ENCODE measurements at regions not wholly inside any gene's neighbourhood (a gene's known extent, or its start where the extent isn't known, plus 50 kb on each side); places are given as distances from the start of the nearest gene placed in this dataset.
"Not testable (repeated sequence)": the region's sequence is repeated elsewhere in the genome, so short reads cannot be mapped to it uniquely, and the experiment has no call there.

DNA sequence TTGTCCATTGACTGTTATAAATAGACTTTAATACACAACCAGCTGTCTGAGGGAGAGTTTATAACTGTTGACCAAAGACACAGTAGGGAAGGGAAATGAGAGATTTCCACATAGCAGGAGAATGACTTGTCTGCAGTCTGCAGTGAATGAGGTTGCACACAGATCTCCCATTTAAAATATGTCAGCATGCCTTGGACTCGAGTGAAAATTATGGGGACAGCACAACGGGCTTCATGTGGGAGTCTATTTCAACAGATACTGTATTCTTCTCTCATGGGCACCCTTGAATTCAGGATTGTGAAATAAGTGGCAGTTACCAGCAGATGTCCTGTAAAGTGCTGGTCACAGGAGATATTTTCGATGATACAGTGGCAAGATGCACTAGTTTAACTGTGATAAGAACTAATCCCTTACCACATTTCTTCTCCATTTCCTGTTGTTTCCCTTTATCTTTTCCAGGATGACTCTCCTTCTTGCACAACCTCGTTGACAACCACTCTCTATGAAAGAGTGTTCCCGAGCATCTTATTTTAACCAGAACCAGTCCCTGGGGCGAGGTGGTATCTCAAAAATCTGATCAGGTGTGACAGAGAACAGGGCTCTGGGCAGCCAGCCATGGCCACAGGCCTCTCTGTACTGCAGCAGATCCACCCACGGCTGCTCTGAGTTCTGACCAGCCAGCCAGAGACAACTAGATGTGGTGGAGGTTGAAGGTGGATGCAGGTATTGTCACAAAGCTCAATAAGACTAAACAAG lies 51.5 kb upstream of the MAP3K1 start:
- no peak overlapping the region for H3K4me3 Mint-ChIP-seq
- no peaks in the 10 kb centered on the region for H3K9me3 Mint-ChIP-seq
- H3K27ac Mint-ChIP-seq, result no peak overlapping the region
- ATAC-seq (peak in 1 of 2 donors; percentile 73), DNase-seq (ENCODE audit: low spot score) (no peak)
- H3K36me3 Mint-ChIP-seq, result no peaks in the 10 kb centered on the region
- peaks cover 2 to 14% of the 10 kb centered on the region in 2 donors for H3K27me3 Mint-ChIP-seq
- H3K4me1 Mint-ChIP-seq (ENCODE audit: low read depth in 2 of 2), result no peaks in the 10 kb centered on the region

- Mint-ChIP-seq H3K27ac (no peak overlapping the region), H3K9me3 (no peaks in the 10 kb centered on the region), H3K4me1 (ENCODE audit: low read depth in 2 of 2) (no peaks in the 10 kb centered on the region), H3K27me3 (peaks cover 2 to 14% of the 10 kb centered on the region in 2 donors), H3K4me3 (no peak overlapping the region), H3K36me3 (no peaks in the 10 kb centered on the region)
- DNase-seq (ENCODE audit: low spot score) (no peak), ATAC-seq (no peak)
These were observed 52.2 kb upstream of the MAP3K1 start for GRCh38 chr5:56763182-56763581.

DNA sequence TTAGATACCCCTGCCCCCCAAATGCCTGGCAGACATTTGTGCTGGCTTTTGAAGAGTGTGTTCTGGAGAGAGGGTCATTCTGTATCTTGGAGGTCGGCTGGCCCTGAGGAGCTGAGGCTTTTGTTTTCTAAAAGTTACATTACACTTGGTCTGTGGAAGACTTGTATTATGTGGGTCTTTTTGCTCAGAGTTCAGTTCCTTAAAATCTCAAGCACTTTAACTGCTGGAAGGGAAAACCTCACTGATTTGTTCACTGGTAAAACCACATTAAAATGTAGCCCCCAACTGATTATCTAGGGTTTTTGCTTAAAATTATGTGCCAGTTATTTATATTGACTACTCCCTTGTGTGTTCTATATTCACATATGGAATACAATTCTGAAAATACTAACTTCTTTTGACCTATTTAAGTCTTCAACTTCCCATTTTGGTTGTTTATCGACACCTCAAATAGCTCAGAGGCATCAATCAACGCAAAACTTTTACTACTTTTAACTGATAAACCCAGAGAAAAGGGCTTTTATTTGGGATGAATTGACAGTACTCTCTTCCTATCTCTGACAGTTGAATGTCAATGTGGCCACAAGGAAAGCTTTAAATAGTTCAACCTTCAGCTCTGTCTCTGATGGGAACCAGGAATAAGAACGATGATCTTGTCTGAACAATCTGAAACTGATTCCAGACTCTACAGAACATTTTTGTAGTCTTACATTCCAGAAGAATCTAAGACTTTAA lies 54.0 kb upstream of the MAP3K1 start:
- Mint-ChIP-seq H3K27me3 (peaks cover 3 to 9% of the 10 kb centered on the region in 2 donors), H3K36me3 (no peaks in the 10 kb centered on the region), H3K27ac (peak overlapping the region in 1 of 2 donors; percentile 19)

GRCh38 chr5:56760723-56761122 lies 54.6 kb upstream of the MAP3K1 start:
- H3K27ac Mint-ChIP-seq, result no peak overlapping the region
- ATAC-seq, result no peak
- no peak for DNase-seq (ENCODE audit: low spot score)
- H3K36me3 Mint-ChIP-seq, result no peaks in the 10 kb centered on the region
- no peak overlapping the region for H3K4me3 Mint-ChIP-seq
- peaks cover 3 to 7% of the 10 kb centered on the region in 2 donors for H3K27me3 Mint-ChIP-seq
- H3K9me3 Mint-ChIP-seq, result no peaks in the 10 kb centered on the region
- no peaks in the 10 kb centered on the region for H3K4me1 Mint-ChIP-seq (ENCODE audit: low read depth in 2 of 2)

More for the DNA sequence above, 54.0 kb upstream of the MAP3K1 start:
- no peaks in the 10 kb centered on the region for H3K9me3 Mint-ChIP-seq
- no peak overlapping the region for H3K4me3 Mint-ChIP-seq
- no peaks in the 10 kb centered on the region for H3K4me1 Mint-ChIP-seq (ENCODE audit: low read depth in 2 of 2)
- no peak for DNase-seq (ENCODE audit: low spot score)
- no peak for ATAC-seq

- DNase-seq (ENCODE audit: low spot score) (no peak), ATAC-seq (no peak)
- Mint-ChIP-seq H3K4me3 (no peak overlapping the region), H3K27ac (no peak overlapping the region), H3K4me1 (ENCODE audit: low read depth in 2 of 2) (no peaks in the 10 kb centered on the region), H3K9me3 (no peaks in the 10 kb centered on the region), H3K27me3 (peaks cover 3 to 7% of the 10 kb centered on the region in 2 donors), H3K36me3 (no peaks in the 10 kb centered on the region)
These were observed 55.7 kb upstream of the MAP3K1 start for GRCh38 chr5:56759521-56760216.

GRCh38 chr5:56757077-56757476 lies 58.3 kb upstream of the MAP3K1 start:
- DNase-seq (ENCODE audit: low spot score) (no peak), ATAC-seq (peak in 1 of 2 donors; percentile 52)
- Mint-ChIP-seq H3K4me3 (no peak overlapping the region), H3K36me3 (no peaks in the 10 kb centered on the region), H3K9me3 (no peaks in the 10 kb centered on the region), H3K27ac (no peak overlapping the region), H3K4me1 (ENCODE audit: low read depth in 2 of 2) (no peaks in the 10 kb centered on the region), H3K27me3 (peaks cover 3 to 7% of the 10 kb centered on the region in 2 donors)

DNA sequence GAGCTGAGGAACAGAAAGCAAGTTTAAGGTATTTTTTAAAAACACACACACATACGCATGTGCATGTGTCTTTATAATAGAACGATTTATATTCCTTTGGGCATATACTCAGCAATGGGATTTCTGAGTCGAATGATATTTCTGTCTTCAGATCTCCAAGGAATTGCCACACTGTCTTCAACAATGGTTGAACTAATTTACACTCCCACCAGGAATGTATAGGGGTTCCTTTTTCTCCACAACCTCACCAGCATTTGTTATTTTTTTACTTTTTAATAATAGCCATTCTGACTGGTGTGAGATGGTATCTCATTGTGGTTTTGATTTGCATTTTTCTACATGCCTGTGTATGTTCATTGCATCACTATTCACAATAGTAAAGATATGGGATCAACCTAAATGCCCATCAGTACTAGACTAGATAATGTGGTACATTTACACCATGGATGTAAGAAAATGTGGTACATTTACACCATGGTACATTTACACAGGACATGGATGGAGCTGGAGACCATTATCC lies 60.3 kb upstream of the MAP3K1 start:
- peaks cover 3% of the 10 kb centered on the region for H3K9me3 Mint-ChIP-seq
- ATAC-seq (no peak), DNase-seq (ENCODE audit: low spot score) (no peak)
- no peaks in the 10 kb centered on the region for H3K36me3 Mint-ChIP-seq
- H3K4me3 Mint-ChIP-seq, result no peak overlapping the region
- H3K27ac Mint-ChIP-seq, result no peak overlapping the region
- H3K4me1 Mint-ChIP-seq (ENCODE audit: low read depth in 2 of 2), result no peaks in the 10 kb centered on the region
- peaks cover 0 to 3% of the 10 kb centered on the region in 2 donors for H3K27me3 Mint-ChIP-seq

DNA sequence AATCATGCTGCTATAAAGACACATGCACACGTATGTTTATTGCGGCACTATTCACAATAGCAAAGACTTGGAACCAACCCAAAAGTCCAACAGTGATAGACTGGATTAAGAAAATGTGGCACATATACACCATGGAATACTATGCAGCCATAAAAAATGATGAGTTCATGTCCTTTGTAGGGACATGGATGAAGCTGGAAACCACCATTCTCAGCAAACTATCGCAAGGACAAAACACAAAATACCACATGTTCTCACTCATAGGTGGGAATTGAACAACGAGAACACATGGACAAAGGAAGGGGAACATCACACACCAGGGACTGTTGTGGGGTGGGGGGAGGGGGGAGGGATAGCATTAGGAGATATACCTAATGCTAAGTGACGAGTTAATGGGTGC lies 61.8 kb upstream of the MAP3K1 start:
- H3K27ac Mint-ChIP-seq; H3K4me1 Mint-ChIP-seq (ENCODE audit: low read depth in 2 of 2); H3K4me3 Mint-ChIP-seq; H3K27me3 Mint-ChIP-seq; DNase-seq (ENCODE audit: low spot score); H3K36me3 Mint-ChIP-seq; ATAC-seq; H3K9me3 Mint-ChIP-seq: not testable (repeated sequence)

- no peak overlapping the region for H3K27ac Mint-ChIP-seq
These were observed 63.6 kb upstream of the MAP3K1 start for GRCh38 chr5:56751572-56752313.

DNA sequence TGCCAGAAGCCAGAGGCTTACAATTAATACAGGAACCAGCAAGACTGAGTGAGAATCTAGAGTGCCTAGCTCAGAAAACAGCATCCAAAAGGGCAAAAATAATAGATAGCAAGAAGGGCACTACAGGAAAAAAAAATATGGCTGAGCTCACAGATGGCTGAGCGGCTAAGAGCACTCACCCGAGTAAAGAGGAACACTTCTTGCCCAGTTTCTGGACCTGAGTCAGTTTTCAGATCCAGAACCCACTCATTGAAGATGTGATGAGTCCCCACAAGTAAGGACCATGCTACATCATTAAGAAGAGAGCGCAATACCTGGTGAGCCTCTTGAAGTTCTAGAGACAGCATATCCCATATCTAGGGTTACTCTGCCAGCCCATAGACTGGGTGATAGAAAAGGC lies 65.5 kb upstream of the MAP3K1 start:
- H3K4me3 Mint-ChIP-seq, result no peak overlapping the region
- DNase-seq (ENCODE audit: low spot score) (no peak), ATAC-seq (no peak)
- peaks cover 3% of the 10 kb centered on the region for H3K9me3 Mint-ChIP-seq
- peaks cover 0 to 5% of the 10 kb centered on the region in 2 donors for H3K27me3 Mint-ChIP-seq
- no peaks in the 10 kb centered on the region for H3K36me3 Mint-ChIP-seq
- no peak overlapping the region for H3K27ac Mint-ChIP-seq
- no peaks in the 10 kb centered on the region for H3K4me1 Mint-ChIP-seq (ENCODE audit: low read depth in 2 of 2)

More at GRCh38 chr5:56751572-56752313, 63.6 kb upstream of the MAP3K1 start:
- no peaks in the 10 kb centered on the region for H3K4me1 Mint-ChIP-seq (ENCODE audit: low read depth in 2 of 2)
- DNase-seq (ENCODE audit: low spot score) (no peak), ATAC-seq (no peak)
- H3K36me3 Mint-ChIP-seq, result no peaks in the 10 kb centered on the region
- H3K27me3 Mint-ChIP-seq, result peaks cover 0 to 5% of the 10 kb centered on the region in 2 donors
- H3K4me3 Mint-ChIP-seq, result no peak overlapping the region
- H3K9me3 Mint-ChIP-seq, result peaks cover 3% of the 10 kb centered on the region

DNA sequence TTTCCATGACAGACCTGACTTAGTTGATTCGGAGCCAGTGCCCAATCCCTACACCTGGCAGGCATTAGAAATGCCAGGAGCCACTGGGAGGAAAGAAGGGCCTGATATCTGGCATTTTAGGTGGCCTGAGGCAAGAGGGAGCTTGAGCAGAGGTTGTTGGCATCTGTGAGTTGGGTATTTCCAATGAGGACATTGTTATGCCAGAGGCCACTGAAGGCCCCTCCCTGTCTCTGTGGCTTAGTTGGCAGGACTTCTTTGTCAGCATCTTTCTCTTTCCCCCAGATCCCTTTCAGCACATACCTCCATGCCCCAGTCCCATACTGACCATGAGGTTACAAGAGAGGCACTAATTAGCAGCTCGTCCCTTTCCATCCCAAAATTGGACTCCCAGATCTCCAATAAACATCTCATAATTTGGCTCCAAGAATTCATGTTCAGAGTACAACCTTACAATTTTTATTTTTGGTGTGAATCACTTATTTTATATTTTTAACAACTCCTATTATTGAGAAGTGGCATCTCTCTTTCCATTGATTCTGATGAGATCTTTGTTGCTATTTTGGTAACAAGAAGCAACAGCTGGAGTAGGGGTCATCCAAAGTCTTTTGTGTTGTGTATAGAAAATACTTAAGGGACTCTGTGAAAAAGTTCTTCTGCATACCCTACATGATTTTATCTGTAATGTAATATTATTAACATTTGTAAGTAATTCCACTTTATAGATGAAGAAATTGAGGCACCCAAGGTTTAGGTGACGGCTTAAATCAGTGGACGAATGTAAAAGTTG lies 68.6 kb upstream of the MAP3K1 start:
- ATAC-seq, result no peak
- Mint-ChIP-seq H3K9me3 (peaks cover 3% of the 10 kb centered on the region), H3K27ac (no peak overlapping the region), H3K4me3 (no peak overlapping the region), H3K27me3 (peaks cover 0 to 5% of the 10 kb centered on the region in 2 donors), H3K36me3 (no peaks in the 10 kb centered on the region), H3K4me1 (ENCODE audit: low read depth in 2 of 2) (no peaks in the 10 kb centered on the region)
- no peak for DNase-seq (ENCODE audit: low spot score)

DNA sequence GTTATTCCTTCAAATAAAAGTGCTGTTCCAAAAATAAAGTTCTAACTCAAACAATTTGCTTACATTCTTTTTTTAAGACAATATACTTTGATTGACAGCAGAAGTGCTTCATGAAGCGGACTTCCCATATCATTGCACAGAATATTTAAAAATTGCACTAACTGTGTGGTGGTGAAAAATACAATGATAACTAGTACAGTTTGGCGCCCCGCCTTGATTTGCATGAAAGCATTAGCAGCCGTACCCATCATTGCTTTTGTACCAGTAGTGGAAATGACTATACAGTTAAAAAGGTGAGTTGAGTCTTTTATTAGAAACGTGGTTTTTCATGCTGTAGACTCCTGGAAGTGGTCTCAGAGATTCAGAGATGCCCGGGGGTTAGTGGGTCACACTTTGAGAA lies 69.5 kb upstream of the MAP3K1 start:
- H3K27ac Mint-ChIP-seq, result no peak overlapping the region
- no peak overlapping the region for H3K4me3 Mint-ChIP-seq
- no peaks in the 10 kb centered on the region for H3K4me1 Mint-ChIP-seq (ENCODE audit: low read depth in 2 of 2)
- H3K36me3 Mint-ChIP-seq, result no peaks in the 10 kb centered on the region
- H3K27me3 Mint-ChIP-seq, result peaks cover 0 to 6% of the 10 kb centered on the region in 2 donors
- DNase-seq (ENCODE audit: low spot score) (no peak), ATAC-seq (no peak)
- no peaks in the 10 kb centered on the region for H3K9me3 Mint-ChIP-seq

DNA sequence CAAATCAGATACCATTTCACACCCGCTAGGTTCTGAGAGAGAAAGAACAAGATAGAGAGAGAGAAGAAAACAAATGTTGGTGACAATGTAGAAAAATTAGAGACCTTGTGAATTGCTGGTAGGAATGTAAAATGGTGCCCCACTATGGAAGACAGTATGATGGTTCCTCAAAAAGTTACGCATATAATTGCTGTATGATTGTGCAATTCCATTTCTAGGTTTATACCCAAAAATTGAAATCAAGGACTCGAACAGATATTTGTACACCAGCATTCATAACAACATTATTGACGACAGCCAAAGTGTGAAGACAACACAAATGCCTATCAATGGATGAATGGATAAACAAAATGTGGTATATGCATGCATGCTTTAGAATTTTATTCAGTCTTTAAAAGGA lies 74.5 kb upstream of the MAP3K1 start:
- Mint-ChIP-seq H3K4me1 (ENCODE audit: low read depth in 2 of 2) (peaks cover 9 to 12% of the 10 kb centered on the region in 2 donors), H3K27me3 (peaks cover 0 to 6% of the 10 kb centered on the region in 2 donors), H3K9me3 (no peaks in the 10 kb centered on the region), H3K27ac (no peak overlapping the region), H3K4me3 (no peak overlapping the region), H3K36me3 (no peaks in the 10 kb centered on the region)
- ATAC-seq (no peak), DNase-seq (ENCODE audit: low spot score) (no peak)
